ENCODE measurements at regions not wholly inside any gene's neighbourhood (a gene's known extent, or its start where the extent isn't known, plus 50 kb on each side); places are given as distances from the start of the nearest gene placed in this dataset.

- in situ Hi-C loops (cut with HindIII; ENCODE audit: low sequenced_read_pairs): no loop called here
Measured at GRCh38 chr3:182698078-182698477, 95.2 kb upstream of the ATP11B start.

GRCh38 chr3:182699550-182700170 lies 93.6 kb upstream of the ATP11B start:
- in situ Hi-C loops (cut with HindIII; ENCODE audit: low sequenced_read_pairs): no loop called here

GRCh38 chr3:182702216-182702615 lies 91.1 kb upstream of the ATP11B start:
- in situ Hi-C loops (cut with HindIII; ENCODE audit: low sequenced_read_pairs): no loop called here

GRCh38 chr3:182703233-182703632 lies 90.1 kb upstream of the ATP11B start:
- in situ Hi-C loops (cut with HindIII; ENCODE audit: low sequenced_read_pairs): no loop called here

GRCh38 chr3:182704926-182705325 lies 88.4 kb upstream of the ATP11B start:
- in situ Hi-C loops (cut with HindIII; ENCODE audit: low sequenced_read_pairs): no loop called here

GRCh38 chr3:182708810-182709209 lies 84.5 kb upstream of the ATP11B start:
- in situ Hi-C loops (cut with HindIII; ENCODE audit: low sequenced_read_pairs): no loop called here

- in situ Hi-C loops (cut with HindIII; ENCODE audit: low sequenced_read_pairs): no loop called here
Measured at GRCh38 chr3:182709306-182709705, 84.0 kb upstream of the ATP11B start.

- in situ Hi-C loops (cut with HindIII; ENCODE audit: low sequenced_read_pairs): no loop called here
Measured at GRCh38 chr3:182710557-182711157, 82.6 kb upstream of the ATP11B start.

- in situ Hi-C loops (cut with HindIII; ENCODE audit: low sequenced_read_pairs): no loop called here
Measured at GRCh38 chr3:182711261-182711683, 82.0 kb upstream of the ATP11B start.

- in situ Hi-C loops (cut with HindIII; ENCODE audit: low sequenced_read_pairs): no loop called here
Measured at GRCh38 chr3:182711853-182712252, 81.5 kb upstream of the ATP11B start.

GRCh38 chr3:182713111-182713510 lies 80.2 kb upstream of the ATP11B start:
- in situ Hi-C loops (cut with HindIII; ENCODE audit: low sequenced_read_pairs): no loop called here

GRCh38 chr3:182713743-182714517 lies 79.4 kb upstream of the ATP11B start:
- in situ Hi-C loops (cut with HindIII; ENCODE audit: low sequenced_read_pairs): no loop called here

- in situ Hi-C loops (cut with HindIII; ENCODE audit: low sequenced_read_pairs): no loop called here
Measured at GRCh38 chr3:182715006-182715405, 78.3 kb upstream of the ATP11B start.

GRCh38 chr3:182716114-182716688 lies 77.1 kb upstream of the ATP11B start:
- in situ Hi-C loops (cut with HindIII; ENCODE audit: low sequenced_read_pairs): no loop called here

- in situ Hi-C loops (cut with HindIII; ENCODE audit: low sequenced_read_pairs): no loop called here
Measured at GRCh38 chr3:182717216-182717615, 76.1 kb upstream of the ATP11B start.

- in situ Hi-C loops (cut with HindIII; ENCODE audit: low sequenced_read_pairs): no loop called here
Measured at GRCh38 chr3:182722907-182723306, 70.4 kb upstream of the ATP11B start.

GRCh38 chr3:182723596-182723995 lies 69.7 kb upstream of the ATP11B start:
- in situ Hi-C loops (cut with HindIII; ENCODE audit: low sequenced_read_pairs): no loop called here

GRCh38 chr3:182725372-182726251 lies 67.7 kb upstream of the ATP11B start:
- in situ Hi-C loops (cut with HindIII; ENCODE audit: low sequenced_read_pairs): no loop called here

- in situ Hi-C loops (cut with HindIII; ENCODE audit: low sequenced_read_pairs): no loop called here
Measured at GRCh38 chr3:182726258-182727142, 66.8 kb upstream of the ATP11B start.

GRCh38 chr3:182728238-182728637 lies 65.1 kb upstream of the ATP11B start:
- in situ Hi-C loops (cut with HindIII; ENCODE audit: low sequenced_read_pairs): no loop called here

All from endothelial cell of hepatic sinusoid (primary cell).